ENCODE measurements at regions not wholly inside any gene's neighbourhood (a gene's known extent, or its start where the extent isn't known, plus 50 kb on each side); places are given as distances from the start of the nearest gene placed in this dataset.

DNA sequence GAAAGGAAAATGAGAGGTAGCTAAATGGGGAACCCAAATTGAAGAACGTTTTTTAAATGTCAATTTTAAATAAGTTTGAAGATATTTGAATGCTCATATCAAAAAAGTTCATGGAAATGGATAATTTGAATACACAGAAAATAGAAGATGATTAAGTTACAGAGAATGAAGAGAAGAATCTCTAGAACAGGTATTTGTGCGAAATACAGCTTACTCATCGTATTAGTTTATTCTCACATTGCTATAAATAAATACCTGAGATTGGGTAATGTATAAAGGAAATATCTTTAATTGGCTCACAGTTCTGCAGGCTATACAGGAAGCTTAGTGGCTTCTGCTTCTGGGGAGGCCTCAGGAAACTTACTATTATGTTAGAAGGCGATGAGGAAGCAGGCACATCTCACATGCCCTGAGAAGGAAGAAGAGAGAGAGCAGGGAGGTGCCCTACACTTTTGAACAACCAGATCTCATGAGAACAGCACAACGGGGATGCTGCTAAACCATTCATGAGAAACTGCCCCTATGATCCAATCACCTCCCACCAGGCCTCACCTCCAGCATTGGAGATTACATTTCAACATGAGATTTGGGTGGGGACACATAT is 89.7 kb upstream of the DTNA start:
- TF ChIP-seq SETDB1 (IDR thresholded peaks at IDR 0.05; ENCODE audit: insufficient read length, low read length): peak; percentile 92
- TF ChIP-seq BCL11A (tag by site-specific recombination; IDR thresholded peaks at IDR 0.05; ENCODE audit: low read depth): no peak
- peak; percentile 22; the same call in 1 of the 2 replicates for TF ChIP-seq TRIM28 (IDR thresholded peaks at IDR 0.05; ENCODE audit: borderline replicate concordance, low read length)

GRCh38 chr18:34623557-34623956 is 86.5 kb upstream of the DTNA start:
- POLR2A ChIA-PET: no interaction called here
- TF ChIP-seq ZEB2 (tag by site-specific recombination; IDR thresholded peaks at IDR 0.05) (no peak), TRIM28 (IDR thresholded peaks at IDR 0.05; ENCODE audit: borderline replicate concordance, low read length) (0 out of 2 replicates have a peak, but pooled peaks have one; percentile 12)
- Histone ChIP-seq H3K4me3 (ENCODE audit: low read depth, low read length) (no peak overlapping the region), H3K9me3 (ENCODE audit: control insufficient read depth, insufficient read depth, low read depth, low read length) (no peaks in the 10 kb centered on the region), H3K27ac (ENCODE audit: extremely low read depth, low read depth, low read length) (no peak overlapping the region), H3K4me1 (ENCODE audit: control insufficient read depth, insufficient read depth, low read length) (peaks cover 9% of the 10 kb centered on the region; the same call in 1 of the 2 replicates), H3K36me3 (ENCODE audit: control insufficient read depth in 2 of 2, insufficient read depth in 1 of 2, low read length in 2 of 2) (no peaks in the 10 kb centered on the region)
- CTCF ChIA-PET: interaction anchor here (1.3 kb wide), 1 partner anchor 28 kb away, joined by 3 read pairs; no protein-coding TSS in a partner anchor

More for the DNA sequence above, 89.7 kb upstream of the DTNA start:
- Histone ChIP-seq H3K4me3 (ENCODE audit: low read depth, low read length) (no peak overlapping the region), H3K9me3 (ENCODE audit: control insufficient read depth, insufficient read depth, low read depth, low read length) (no peaks in the 10 kb centered on the region; the same call in 1 of the 2 replicates), H3K27ac (ENCODE audit: extremely low read depth, low read depth, low read length) (no peak overlapping the region), H3K4me1 (ENCODE audit: control insufficient read depth, insufficient read depth, low read length) (peaks cover 6% of the 10 kb centered on the region; the same call in 1 of the 2 replicates), H3K36me3 (ENCODE audit: control insufficient read depth in 2 of 2, insufficient read depth in 1 of 2, low read length in 2 of 2) (no peaks in the 10 kb centered on the region)
- CTCF ChIA-PET: interaction anchor here (2.1 kb wide), 1 partner anchor 41 kb away, joined by 6 read pairs; no protein-coding TSS in a partner anchor
- POLR2A ChIA-PET: no interaction called here

- no peak overlapping the region for H3K27ac ChIP-seq (ENCODE audit: extremely low read depth, low read depth, low read length)
- no peaks in the 10 kb centered on the region for H3K36me3 ChIP-seq (ENCODE audit: control insufficient read depth in 2 of 2, insufficient read depth in 1 of 2, low read length in 2 of 2)
- no peak overlapping the region for H3K4me3 ChIP-seq (ENCODE audit: low read depth, low read length)
- no peaks in the 10 kb centered on the region for H3K9me3 ChIP-seq (ENCODE audit: control insufficient read depth, insufficient read depth, low read depth, low read length)
- ChIA-PET POLR2A (no interaction called here), CTCF (interaction anchor here (0.6 to 0.7 kb wide), 2 partner anchors 109 to 124 kb away, joined by 3 to 4 read pairs; no protein-coding TSS in a partner anchor)
- H3K4me1 ChIP-seq (ENCODE audit: control insufficient read depth, insufficient read depth, low read length): peaks cover 9% of the 10 kb centered on the region; the same call in 1 of the 2 replicates
- no peak for TF ChIP-seq ZNF560 (tag by site-specific recombination; IDR thresholded peaks at IDR 0.05; ENCODE audit: borderline replicate concordance)
- no peak for TF ChIP-seq ZNF571 (tag by site-specific recombination; IDR thresholded peaks at IDR 0.05)
- no peak for TF ChIP-seq ZNF292 (tag by site-specific recombination; IDR thresholded peaks at IDR 0.05; ENCODE audit: borderline replicate concordance, low read depth)
- no peak for TF ChIP-seq ZNF280D (tag by site-specific recombination; IDR thresholded peaks at IDR 0.05)
- TF ChIP-seq ZXDB (tag by site-specific recombination; IDR thresholded peaks at IDR 0.05): peak; percentile 54; the same call in 1 of the 2 replicates
- no peak for TF ChIP-seq SALL2 (tag by site-specific recombination; IDR thresholded peaks at IDR 0.05; ENCODE audit: borderline replicate concordance)
- TF ChIP-seq KLF16 (tag by site-specific recombination; IDR thresholded peaks at IDR 0.05): no peak
- no peak for TF ChIP-seq ZBTB49 (tag by site-specific recombination; IDR thresholded peaks at IDR 0.05; ENCODE audit: low read depth)
- 0 out of 2 replicates have a peak, but pooled peaks have one; percentile 20 for TF ChIP-seq BCL11B (tag by site-specific recombination; IDR thresholded peaks at IDR 0.05; ENCODE audit: low read depth)
- TF ChIP-seq ZNF639 (tag by site-specific recombination; IDR thresholded peaks at IDR 0.05): 0 out of 2 replicates have a peak, but pooled peaks have one; percentile 36
- TF ChIP-seq, protein P1, sequence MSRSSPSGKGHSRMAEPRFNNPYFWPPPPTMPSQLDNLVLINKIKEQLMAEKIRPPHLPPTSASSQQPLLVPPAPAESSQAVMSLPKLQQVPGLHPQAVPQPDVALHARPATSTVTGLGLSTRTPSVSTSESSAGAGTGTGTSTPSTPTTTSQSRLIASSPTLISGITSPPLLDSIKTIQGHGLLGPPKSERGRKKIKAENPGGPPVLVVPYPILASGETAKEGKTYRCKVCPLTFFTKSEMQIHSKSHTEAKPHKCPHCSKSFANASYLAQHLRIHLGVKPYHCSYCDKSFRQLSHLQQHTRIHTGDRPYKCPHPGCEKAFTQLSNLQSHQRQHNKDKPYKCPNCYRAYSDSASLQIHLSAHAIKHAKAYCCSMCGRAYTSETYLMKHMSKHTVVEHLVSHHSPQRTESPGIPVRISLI (tag by site-specific recombination; IDR thresholded peaks at IDR 0.05): peak; percentile 62
- TF ChIP-seq, protein P2, sequence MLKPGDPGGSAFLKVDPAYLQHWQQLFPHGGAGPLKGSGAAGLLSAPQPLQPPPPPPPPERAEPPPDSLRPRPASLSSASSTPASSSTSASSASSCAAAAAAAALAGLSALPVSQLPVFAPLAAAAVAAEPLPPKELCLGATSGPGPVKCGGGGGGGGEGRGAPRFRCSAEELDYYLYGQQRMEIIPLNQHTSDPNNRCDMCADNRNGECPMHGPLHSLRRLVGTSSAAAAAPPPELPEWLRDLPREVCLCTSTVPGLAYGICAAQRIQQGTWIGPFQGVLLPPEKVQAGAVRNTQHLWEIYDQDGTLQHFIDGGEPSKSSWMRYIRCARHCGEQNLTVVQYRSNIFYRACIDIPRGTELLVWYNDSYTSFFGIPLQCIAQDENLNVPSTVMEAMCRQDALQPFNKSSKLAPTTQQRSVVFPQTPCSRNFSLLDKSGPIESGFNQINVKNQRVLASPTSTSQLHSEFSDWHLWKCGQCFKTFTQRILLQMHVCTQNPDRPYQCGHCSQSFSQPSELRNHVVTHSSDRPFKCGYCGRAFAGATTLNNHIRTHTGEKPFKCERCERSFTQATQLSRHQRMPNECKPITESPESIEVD (tag by site-specific recombination; IDR thresholded peaks at IDR 0.05): peak; percentile 91
- TF ChIP-seq ZNF302 (tag by site-specific recombination; IDR thresholded peaks at IDR 0.05; ENCODE audit: low read depth): no peak
- peak; percentile 53; the same call in 1 of the 2 replicates for TF ChIP-seq ZEB2 (tag by site-specific recombination; IDR thresholded peaks at IDR 0.05)
- 0 out of 2 replicates have a peak, but pooled peaks have one; percentile 4 for TF ChIP-seq RBAK (tag by site-specific recombination; IDR thresholded peaks at IDR 0.05)
- TF ChIP-seq ZNF184 (tag by site-specific recombination; IDR thresholded peaks at IDR 0.05): peak; percentile 21; the same call in 1 of the 2 replicates
These were observed 85.5 kb upstream of the DTNA start for GRCh38 chr18:34624551-34624950.

All from HEK293 (cell line).